ENCODE measurements at regions not wholly inside any gene's neighbourhood (a gene's known extent, or its start where the extent isn't known, plus 50 kb on each side); places are given as distances from the start of the nearest gene placed in this dataset.

- WGBS (ENCODE audit: insufficient coverage): no CpG with 5 or more reads among the region's 3 CpGs
- no peaks in the 10 kb centered on the region for H3K79me2 ChIP-seq (ENCODE audit: control insufficient read depth, insufficient read depth, low read length)
- H2AFZ ChIP-seq (ENCODE audit: insufficient read depth, low read depth, low read length, poor library complexity, severe bottlenecking): no peak overlapping the region
- H3K9me3 ChIP-seq (ENCODE audit: control extremely low read depth in 1 of 3, control insufficient read depth in 2 of 3, insufficient read depth in 1 of 3, low read length in 2 of 3): no peaks in the 10 kb centered on the region
- H3K27me3 ChIP-seq (replicated peaks in 1 of 4; ENCODE audit: control extremely low read depth in 1 of 4, control insufficient read depth in 3 of 4, insufficient read depth in 4 of 4, low read length in 3 of 4): no peaks in the 10 kb centered on the region
- no peak overlapping the region for H3K4me3 ChIP-seq (ENCODE audit: control extremely low read depth in 1 of 5, extremely low read depth in 1 of 5, insufficient read depth in 1 of 5, low read depth in 2 of 5, low read length in 4 of 5)
- Mint-ChIP-seq H3K27ac (no peak overlapping the region), H3K27me3 (no peaks in the 10 kb centered on the region), H3K9me3 (ENCODE audit: insufficient read depth) (no peaks in the 10 kb centered on the region), H3K4me1 (no peaks in the 10 kb centered on the region), H3K4me3 (no peak overlapping the region)
- ATAC-seq (ENCODE audit: low read depth) (no peak), DNase-seq (no peak)
- ChIA-PET CTCF (no interaction called here), POLR2A (no interaction called here)
- no peaks in the 10 kb centered on the region for H3K4me1 ChIP-seq (ENCODE audit: control insufficient read depth in 2 of 2, insufficient read depth in 2 of 2, low read length in 2 of 2)
- H3K27ac ChIP-seq (ENCODE audit: low read length in 2 of 2): no peak overlapping the region
- intact Hi-C loops (cut with micrococcal nuclease): no loop called here
- H3K4me2 ChIP-seq (replicated peaks; ENCODE audit: low read depth, low read length, poor library complexity, severe bottlenecking): no peak overlapping the region
- no peaks in the 10 kb centered on the region for H3K36me3 ChIP-seq (replicated peaks in 1 of 2; ENCODE audit: control extremely low read depth in 1 of 2, control insufficient read depth in 1 of 2, extremely low read depth in 1 of 2, insufficient read depth in 2 of 2, low read length in 1 of 2)
- H3K9ac ChIP-seq (ENCODE audit: low read length): no peak overlapping the region
- TF ChIP-seq CTCF (IDR thresholded peaks at IDR 0.05) (no peak), EZH2 (IDR thresholded peaks at IDR 0.05; ENCODE audit: borderline replicate concordance, insufficient read depth, low read depth, low read length, poor library complexity, severe bottlenecking) (no peak)
- no peaks in the 10 kb centered on the region for H4K20me1 ChIP-seq (ENCODE audit: control insufficient read depth, insufficient read depth, low read length, poor library complexity, severe bottlenecking)
Measured at GRCh38 chr2:66683599-66683998, 248.7 kb downstream of the MEIS1 start.

- H3K4me2 ChIP-seq (replicated peaks; ENCODE audit: low read depth, low read length, poor library complexity, severe bottlenecking): no peak overlapping the region
- no peak overlapping the region for H3K27ac Mint-ChIP-seq
- no peaks in the 10 kb centered on the region for H3K36me3 ChIP-seq (replicated peaks in 1 of 2; ENCODE audit: control extremely low read depth in 1 of 2, control insufficient read depth in 1 of 2, extremely low read depth in 1 of 2, insufficient read depth in 2 of 2, low read length in 1 of 2)
- H3K4me1 ChIP-seq (ENCODE audit: control insufficient read depth in 2 of 2, insufficient read depth in 2 of 2, low read length in 2 of 2): no peaks in the 10 kb centered on the region
- no peaks in the 10 kb centered on the region for H3K4me1 Mint-ChIP-seq
- ATAC-seq (ENCODE audit: low read depth) (no peak), DNase-seq (no peak)
- intact Hi-C loops (cut with micrococcal nuclease): no loop called here
- ChIA-PET POLR2A (no interaction called here), CTCF (no interaction called here)
- no peak overlapping the region for H2AFZ ChIP-seq (ENCODE audit: insufficient read depth, low read depth, low read length, poor library complexity, severe bottlenecking)
- H3K27me3 ChIP-seq (replicated peaks in 1 of 4; ENCODE audit: control extremely low read depth in 1 of 4, control insufficient read depth in 3 of 4, insufficient read depth in 4 of 4, low read length in 3 of 4): no peaks in the 10 kb centered on the region
- no peaks in the 10 kb centered on the region for H3K79me2 ChIP-seq (ENCODE audit: control insufficient read depth, insufficient read depth, low read length)
- H3K27me3 Mint-ChIP-seq: no peaks in the 10 kb centered on the region
- H3K9me3 Mint-ChIP-seq (ENCODE audit: insufficient read depth): no peaks in the 10 kb centered on the region
- H4K20me1 ChIP-seq (ENCODE audit: control insufficient read depth, insufficient read depth, low read length, poor library complexity, severe bottlenecking): no peaks in the 10 kb centered on the region
- no peaks in the 10 kb centered on the region for H3K9me3 ChIP-seq (ENCODE audit: control extremely low read depth in 1 of 3, control insufficient read depth in 2 of 3, insufficient read depth in 1 of 3, low read length in 2 of 3)
- H3K9ac ChIP-seq (ENCODE audit: low read length): no peak overlapping the region
- H3K27ac ChIP-seq (ENCODE audit: low read length in 2 of 2): no peak overlapping the region
- 100% methylated on average over 1 of the region's 2 CpGs for WGBS (ENCODE audit: insufficient coverage)
- H3K4me3 Mint-ChIP-seq: no peak overlapping the region
- H3K4me3 ChIP-seq (ENCODE audit: control extremely low read depth in 1 of 5, extremely low read depth in 1 of 5, insufficient read depth in 1 of 5, low read depth in 2 of 5, low read length in 4 of 5): no peak overlapping the region
- TF ChIP-seq EZH2 (IDR thresholded peaks at IDR 0.05; ENCODE audit: borderline replicate concordance, insufficient read depth, low read depth, low read length, poor library complexity, severe bottlenecking) (no peak), CTCF (IDR thresholded peaks at IDR 0.05) (no peak)
Measured at GRCh38 chr2:66684289-66684688, 249.4 kb downstream of the MEIS1 start.
